Suprapubic skin (tissue), 3 donors: ENCODE measurements at regions not wholly inside any gene's neighbourhood (a gene's known extent, or its start where the extent isn't known, plus 50 kb on each side); places are given as distances from the start of the nearest gene placed in this dataset.

Experiments used
- POLR2A ChIP-seq, 2 donors: fragments of 450-650 bp; IDR thresholded peaks; one replicate each; pipeline ENCODE4 v1.6.1; 2017; ENCODE audit warnings: antibody characterized with exemption in 2 of 2, mild to moderate bottlenecking in 2 of 2, moderate library complexity in 2 of 2
- TF ChIP-seq, protein P1 (sequence below), 2 donors: fragments of 200-600 bp in 1 of 2; fragments of 450-650 bp in 1 of 2; sonication (generic) in 1 of 2; IDR thresholded peaks; one replicate each; pipeline ENCODE4 v1.5.1; 2016 to 2019; ENCODE audit warnings: antibody characterized with exemption in 2 of 2, mild to moderate bottlenecking in 1 of 2, moderate library complexity in 1 of 2

DNA sequence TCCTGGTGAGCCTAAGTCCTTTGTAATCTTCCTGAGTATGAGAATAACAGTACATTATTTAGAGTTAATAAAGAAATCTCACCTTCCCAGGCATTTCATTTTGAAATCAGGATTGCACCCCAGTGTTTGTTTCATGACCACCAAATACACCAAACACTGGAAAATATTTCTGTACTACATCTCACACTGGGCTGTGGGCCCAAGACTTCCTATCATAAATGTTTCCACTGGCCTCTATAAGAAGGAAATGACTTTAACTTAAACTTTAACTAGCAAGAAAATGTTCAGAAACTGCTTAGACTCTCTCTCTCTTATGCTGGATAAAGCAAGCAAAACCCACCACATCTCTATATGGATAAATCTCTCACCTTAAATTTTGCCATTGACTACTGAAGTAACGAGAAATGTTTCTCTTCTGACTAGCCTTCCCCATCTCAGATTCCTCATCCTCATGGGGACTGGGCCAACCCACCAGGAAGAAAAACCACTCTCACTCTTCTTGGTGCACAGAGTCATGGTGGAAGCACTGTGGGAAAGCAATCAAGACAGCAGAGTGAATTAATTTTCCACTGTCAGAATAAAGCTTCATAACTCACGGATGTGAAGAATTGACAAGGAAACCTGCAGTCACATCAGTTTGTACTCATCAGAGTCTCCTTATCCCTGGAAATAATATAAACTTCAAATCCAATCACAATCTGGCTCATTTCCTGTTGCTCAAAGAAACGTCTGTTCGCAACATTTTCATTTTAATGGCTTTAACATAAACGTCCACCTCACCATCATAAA is 859.6 kb downstream of the EPHA3 start:
- TF ChIP-seq POLR2A (IDR thresholded peaks at IDR 0.05) = no peak
- TF ChIP-seq, protein P1, sequence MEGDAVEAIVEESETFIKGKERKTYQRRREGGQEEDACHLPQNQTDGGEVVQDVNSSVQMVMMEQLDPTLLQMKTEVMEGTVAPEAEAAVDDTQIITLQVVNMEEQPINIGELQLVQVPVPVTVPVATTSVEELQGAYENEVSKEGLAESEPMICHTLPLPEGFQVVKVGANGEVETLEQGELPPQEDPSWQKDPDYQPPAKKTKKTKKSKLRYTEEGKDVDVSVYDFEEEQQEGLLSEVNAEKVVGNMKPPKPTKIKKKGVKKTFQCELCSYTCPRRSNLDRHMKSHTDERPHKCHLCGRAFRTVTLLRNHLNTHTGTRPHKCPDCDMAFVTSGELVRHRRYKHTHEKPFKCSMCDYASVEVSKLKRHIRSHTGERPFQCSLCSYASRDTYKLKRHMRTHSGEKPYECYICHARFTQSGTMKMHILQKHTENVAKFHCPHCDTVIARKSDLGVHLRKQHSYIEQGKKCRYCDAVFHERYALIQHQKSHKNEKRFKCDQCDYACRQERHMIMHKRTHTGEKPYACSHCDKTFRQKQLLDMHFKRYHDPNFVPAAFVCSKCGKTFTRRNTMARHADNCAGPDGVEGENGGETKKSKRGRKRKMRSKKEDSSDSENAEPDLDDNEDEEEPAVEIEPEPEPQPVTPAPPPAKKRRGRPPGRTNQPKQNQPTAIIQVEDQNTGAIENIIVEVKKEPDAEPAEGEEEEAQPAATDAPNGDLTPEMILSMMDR (IDR thresholded peaks at IDR 0.05) = no peak
